SU-DHL-6 (cell line): ENCODE measurements at regions not wholly inside any gene's neighbourhood (a gene's known extent, or its start where the extent isn't known, plus 50 kb on each side); places are given as distances from the start of the nearest gene placed in this dataset.

Experiments
- H2AFZ ChIP-seq: fragments of 200-600 bp; sonication (generic); 2 replicates; pipeline ENCODE4 v1.6.1; 2014; ENCODE audit warnings: low read depth, mild to moderate bottlenecking, moderate library complexity, mixed read lengths, antibody characterized with exemption, low read length; ENCODE audit not compliant: severe bottlenecking
- H3F3A ChIP-seq: fragments of 200-600 bp; shearing (Covaris generic); 2 replicates; pipeline ENCODE4 v1.6.0; 2016; ENCODE audit warnings: antibody characterized with exemption, mild to moderate bottlenecking; ENCODE audit not compliant: insufficient read depth
- H3K27ac ChIP-seq: fragments of 200-600 bp; sonication (generic); 2 replicates; pipeline ENCODE4 v1.5.1; 2016; ENCODE audit warnings: low read depth, mild to moderate bottlenecking, low read length, moderate library complexity, mixed read lengths
- H3K27me3 ChIP-seq: fragments of 200-600 bp; sonication (generic), shearing (Covaris generic); 2 replicates; pipeline ENCODE4 v1.6.0; 2014; ENCODE audit warnings: mild to moderate bottlenecking, low read length
- H3K36me3 ChIP-seq: fragments of 200-600 bp; sonication (generic); 2 replicates; pipeline ENCODE4 v1.6.1; 2014; ENCODE audit warnings: mild to moderate bottlenecking, low read length, mixed read lengths
- H3K4me2 ChIP-seq: fragments of 300-600, 200-600 bp; shearing (Covaris generic), sonication (generic); 2 replicates; pipeline ENCODE4 v1.6.0; 2014; ENCODE audit warnings: low read length, low read depth, mild to moderate bottlenecking; ENCODE audit not compliant: poor library complexity, severe bottlenecking
- H3K4me3 ChIP-seq: fragments of 200-600 bp; sonication (generic); 2 replicates; pipeline ENCODE4 v1.5.1; 2014; ENCODE audit warnings: antibody characterized with exemption, low read length, mild to moderate bottlenecking, mixed read lengths; ENCODE audit not compliant: insufficient read depth, poor library complexity, severe bottlenecking
- H3K79me2 ChIP-seq: fragments of 200-600 bp; sonication (generic); 2 replicates; pipeline ENCODE4 v1.6.1; 2014; ENCODE audit warnings: mild to moderate bottlenecking, low read length, moderate library complexity; ENCODE audit not compliant: insufficient read depth
- H3K9ac ChIP-seq: fragments of 200-600 bp; sonication (generic); 2 replicates; pipeline ENCODE4 v1.7.0; 2014; ENCODE audit warnings: mild to moderate bottlenecking, low read length
- H3K9me2 ChIP-seq: fragments of 200-600 bp; sonication (generic); replicated peaks from 2 replicates; pipeline ENCODE4 v1.6.1; 2014; ENCODE audit warnings: low read length; ENCODE audit not compliant: insufficient read depth
- H3K9me3 ChIP-seq: fragments of 200-600 bp; sonication (generic); 2 replicates; pipeline ENCODE4 v1.6.1; 2014; ENCODE audit warnings: low read length, mixed read lengths; ENCODE audit not compliant: insufficient read depth
- H4K20me1 ChIP-seq: fragments of 200-600 bp; sonication (generic); 2 replicates; pipeline ENCODE4 v1.6.1; 2014; ENCODE audit warnings: low read depth, mild to moderate bottlenecking, antibody characterized with exemption, low read length, moderate library complexity, mixed read lengths
- EZH2phosphoT487 ChIP-seq: fragments of 200-600 bp; sonication (generic), shearing (Covaris generic); conservative IDR thresholded peaks from 2 replicates; pipeline ENCODE4 v1.6.1; 2018; ENCODE audit warnings: mild to moderate bottlenecking, antibody characterized with exemption, low read length, moderate library complexity, mixed read lengths
- TF ChIP-seq, protein P1 (sequence below): fragments of 200-600 bp; sonication (generic); IDR thresholded peaks from one replicate; pipeline ENCODE4 v1.5.1; 2017; ENCODE audit warnings: antibody characterized with exemption, mild to moderate bottlenecking, low read length, moderate library complexity; ENCODE audit not compliant: insufficient read depth, poor library complexity, severe bottlenecking

DNA sequence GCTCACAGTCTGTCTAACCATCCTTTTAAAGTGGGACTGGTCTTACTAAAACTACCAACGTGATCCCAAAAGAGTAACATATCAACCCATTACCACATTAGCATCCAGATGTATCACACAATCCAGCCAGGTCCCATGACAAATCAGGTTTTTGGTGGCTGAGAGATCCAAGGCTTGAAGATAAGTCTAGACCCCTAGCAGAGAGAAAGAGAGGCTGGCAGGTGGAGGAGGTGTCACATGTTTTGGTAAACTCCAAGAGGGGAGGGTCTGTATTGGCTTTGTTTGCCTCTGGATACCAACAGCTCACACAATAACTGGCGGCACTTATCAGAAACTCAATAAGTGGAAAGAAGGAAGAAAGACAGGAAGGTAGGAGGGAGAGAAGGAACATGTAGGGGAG, 357.6 kb downstream of the SS18 start:
- H3K36me3 ChIP-seq: no peaks in the 10 kb centered on the region
- H3K4me2 ChIP-seq: no peak overlapping the region
- no peak overlapping the region for H3K4me3 ChIP-seq
- H3K9me2 ChIP-seq: no peaks in the 10 kb centered on the region
- TF ChIP-seq, protein P1, sequence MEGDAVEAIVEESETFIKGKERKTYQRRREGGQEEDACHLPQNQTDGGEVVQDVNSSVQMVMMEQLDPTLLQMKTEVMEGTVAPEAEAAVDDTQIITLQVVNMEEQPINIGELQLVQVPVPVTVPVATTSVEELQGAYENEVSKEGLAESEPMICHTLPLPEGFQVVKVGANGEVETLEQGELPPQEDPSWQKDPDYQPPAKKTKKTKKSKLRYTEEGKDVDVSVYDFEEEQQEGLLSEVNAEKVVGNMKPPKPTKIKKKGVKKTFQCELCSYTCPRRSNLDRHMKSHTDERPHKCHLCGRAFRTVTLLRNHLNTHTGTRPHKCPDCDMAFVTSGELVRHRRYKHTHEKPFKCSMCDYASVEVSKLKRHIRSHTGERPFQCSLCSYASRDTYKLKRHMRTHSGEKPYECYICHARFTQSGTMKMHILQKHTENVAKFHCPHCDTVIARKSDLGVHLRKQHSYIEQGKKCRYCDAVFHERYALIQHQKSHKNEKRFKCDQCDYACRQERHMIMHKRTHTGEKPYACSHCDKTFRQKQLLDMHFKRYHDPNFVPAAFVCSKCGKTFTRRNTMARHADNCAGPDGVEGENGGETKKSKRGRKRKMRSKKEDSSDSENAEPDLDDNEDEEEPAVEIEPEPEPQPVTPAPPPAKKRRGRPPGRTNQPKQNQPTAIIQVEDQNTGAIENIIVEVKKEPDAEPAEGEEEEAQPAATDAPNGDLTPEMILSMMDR: no peak
- TF ChIP-seq EZH2phosphoT487: no peak
- 0 out of 2 replicates have a peak, but pooled peaks cover 4% of the 10 kb centered on the region for H3K9me3 ChIP-seq
- H2AFZ ChIP-seq: no peak overlapping the region
- no peaks in the 10 kb centered on the region for H3F3A ChIP-seq
- no peak overlapping the region for H3K9ac ChIP-seq
- no peaks in the 10 kb centered on the region for H4K20me1 ChIP-seq
- no peaks in the 10 kb centered on the region for H3K79me2 ChIP-seq
- no peaks in the 10 kb centered on the region; the same call in 1 of the 2 replicates for H3K27me3 ChIP-seq
- H3K27ac ChIP-seq: no peak overlapping the region

DNA sequence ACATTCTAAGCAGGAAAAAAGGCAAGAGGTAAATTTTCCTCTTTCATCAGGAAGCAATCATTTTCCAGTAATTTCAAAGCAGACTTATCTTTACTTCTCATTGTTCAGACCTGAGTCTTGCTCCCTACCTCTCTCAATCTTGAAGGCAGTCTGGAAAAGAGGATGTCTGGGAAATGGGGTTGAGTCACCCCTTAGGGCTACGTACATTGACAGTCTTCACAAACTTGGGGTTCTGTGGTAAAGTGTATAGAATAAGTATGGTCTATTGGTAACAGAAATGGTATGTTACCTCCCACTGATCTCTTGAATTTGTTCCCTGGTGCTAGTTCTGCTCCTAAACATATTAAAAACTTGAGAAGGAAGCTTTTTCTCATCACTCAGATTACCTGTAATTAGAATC, 361.3 kb downstream of the SS18 start:
- TF ChIP-seq EZH2phosphoT487: no peak
- TF ChIP-seq, protein P1: no peak
- Histone ChIP-seq H3K9me3 (0 out of 2 replicates have a peak, but pooled peaks cover 4% of the 10 kb centered on the region), H3K9me2 (no peaks in the 10 kb centered on the region), H3F3A (no peaks in the 10 kb centered on the region), H3K27ac (no peak overlapping the region), H2AFZ (no peak overlapping the region), H4K20me1 (no peaks in the 10 kb centered on the region), H3K27me3 (no peaks in the 10 kb centered on the region), H3K79me2 (no peaks in the 10 kb centered on the region), H3K36me3 (no peaks in the 10 kb centered on the region), H3K4me3 (no peak overlapping the region), H3K4me2 (no peak overlapping the region), H3K9ac (no peak overlapping the region)

DNA sequence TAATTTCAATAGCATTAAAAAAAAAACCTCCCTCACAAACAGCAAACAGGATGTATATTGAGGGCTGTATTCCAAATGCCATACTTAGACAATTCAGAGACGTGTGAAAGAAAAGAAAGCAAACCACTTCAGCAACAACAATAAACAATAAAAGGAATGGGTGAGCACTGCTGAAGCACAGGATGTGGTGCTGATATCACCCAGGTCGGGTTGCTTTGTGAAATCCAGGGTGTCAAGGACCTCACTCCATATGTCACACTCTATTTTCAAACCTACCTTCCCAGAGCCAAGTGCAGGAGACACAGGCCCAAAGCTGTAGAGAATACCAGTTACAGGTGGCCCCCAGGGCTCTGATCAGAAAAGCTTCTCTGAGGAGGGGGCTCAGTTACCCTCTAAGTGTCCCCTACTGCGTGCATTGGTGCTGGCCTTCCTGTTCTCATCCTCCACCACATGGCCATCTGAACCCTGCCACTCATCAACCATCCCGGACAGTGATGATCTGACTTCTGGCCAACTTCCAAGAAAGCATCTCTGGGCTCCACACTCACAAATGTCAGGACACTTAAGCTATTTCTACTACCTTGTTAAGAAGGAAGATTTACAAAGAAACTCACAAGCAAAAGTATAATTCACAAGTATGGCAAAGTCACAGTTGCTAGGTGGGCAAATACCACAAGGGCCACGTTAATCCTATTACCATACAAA, 363.0 kb downstream of the SS18 start:
- TF ChIP-seq EZH2phosphoT487: no peak
- TF ChIP-seq, protein P1: no peak
- no peaks in the 10 kb centered on the region for H3K79me2 ChIP-seq
- H3K9me2 ChIP-seq: no peaks in the 10 kb centered on the region
- H3K4me2 ChIP-seq: no peak overlapping the region
- no peaks in the 10 kb centered on the region for H3F3A ChIP-seq
- no peak overlapping the region for H3K27ac ChIP-seq
- H4K20me1 ChIP-seq: no peaks in the 10 kb centered on the region
- H3K36me3 ChIP-seq: no peaks in the 10 kb centered on the region
- H3K9me3 ChIP-seq: 0 out of 2 replicates have a peak, but pooled peaks cover 4% of the 10 kb centered on the region
- H3K4me3 ChIP-seq: no peak overlapping the region
- no peaks in the 10 kb centered on the region for H3K27me3 ChIP-seq
- no peak overlapping the region for H3K9ac ChIP-seq
- H2AFZ ChIP-seq: no peak overlapping the region
